ENCODE measurements at regions not wholly inside any gene's neighbourhood (a gene's known extent, or its start where the extent isn't known, plus 50 kb on each side); places are given as distances from the start of the nearest gene placed in this dataset.
"Not testable (repeated sequence)": the region's sequence is repeated elsewhere in the genome, so short reads cannot be mapped to it uniquely, and the experiment has no call there.

DNA sequence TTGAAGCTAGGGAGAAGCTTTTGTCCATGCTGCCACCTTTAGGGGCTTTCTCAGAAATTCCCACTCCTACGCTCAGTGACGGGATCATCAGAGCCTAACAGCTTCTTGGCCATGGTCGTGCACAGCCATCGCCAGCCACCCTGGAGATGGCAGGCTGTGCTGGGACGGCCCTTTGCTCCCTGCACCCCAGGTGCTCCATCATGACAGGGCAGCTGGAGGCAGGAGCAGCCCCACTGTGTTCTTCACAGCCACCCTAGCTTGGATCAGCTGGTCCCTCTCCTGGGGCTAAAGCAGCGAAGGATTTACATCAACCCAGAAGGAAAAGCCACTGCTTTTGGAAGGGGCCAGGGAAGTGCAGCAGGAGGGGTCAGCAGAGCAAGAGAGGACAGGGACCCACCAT, 235.9 kb downstream of the LY86 start:
- no peak for DNase-seq (ENCODE audit: low read depth in 2 of 2)
- no peak overlapping the region for H3K4me3 ChIP-seq (replicated peaks in 1 of 2; ENCODE audit: low read depth in 2 of 2, low read length in 2 of 2)
- TF ChIP-seq, protein P1, sequence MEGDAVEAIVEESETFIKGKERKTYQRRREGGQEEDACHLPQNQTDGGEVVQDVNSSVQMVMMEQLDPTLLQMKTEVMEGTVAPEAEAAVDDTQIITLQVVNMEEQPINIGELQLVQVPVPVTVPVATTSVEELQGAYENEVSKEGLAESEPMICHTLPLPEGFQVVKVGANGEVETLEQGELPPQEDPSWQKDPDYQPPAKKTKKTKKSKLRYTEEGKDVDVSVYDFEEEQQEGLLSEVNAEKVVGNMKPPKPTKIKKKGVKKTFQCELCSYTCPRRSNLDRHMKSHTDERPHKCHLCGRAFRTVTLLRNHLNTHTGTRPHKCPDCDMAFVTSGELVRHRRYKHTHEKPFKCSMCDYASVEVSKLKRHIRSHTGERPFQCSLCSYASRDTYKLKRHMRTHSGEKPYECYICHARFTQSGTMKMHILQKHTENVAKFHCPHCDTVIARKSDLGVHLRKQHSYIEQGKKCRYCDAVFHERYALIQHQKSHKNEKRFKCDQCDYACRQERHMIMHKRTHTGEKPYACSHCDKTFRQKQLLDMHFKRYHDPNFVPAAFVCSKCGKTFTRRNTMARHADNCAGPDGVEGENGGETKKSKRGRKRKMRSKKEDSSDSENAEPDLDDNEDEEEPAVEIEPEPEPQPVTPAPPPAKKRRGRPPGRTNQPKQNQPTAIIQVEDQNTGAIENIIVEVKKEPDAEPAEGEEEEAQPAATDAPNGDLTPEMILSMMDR (IDR thresholded peaks at IDR 0.05; ENCODE audit: low read depth, low read length) = no peak

DNA sequence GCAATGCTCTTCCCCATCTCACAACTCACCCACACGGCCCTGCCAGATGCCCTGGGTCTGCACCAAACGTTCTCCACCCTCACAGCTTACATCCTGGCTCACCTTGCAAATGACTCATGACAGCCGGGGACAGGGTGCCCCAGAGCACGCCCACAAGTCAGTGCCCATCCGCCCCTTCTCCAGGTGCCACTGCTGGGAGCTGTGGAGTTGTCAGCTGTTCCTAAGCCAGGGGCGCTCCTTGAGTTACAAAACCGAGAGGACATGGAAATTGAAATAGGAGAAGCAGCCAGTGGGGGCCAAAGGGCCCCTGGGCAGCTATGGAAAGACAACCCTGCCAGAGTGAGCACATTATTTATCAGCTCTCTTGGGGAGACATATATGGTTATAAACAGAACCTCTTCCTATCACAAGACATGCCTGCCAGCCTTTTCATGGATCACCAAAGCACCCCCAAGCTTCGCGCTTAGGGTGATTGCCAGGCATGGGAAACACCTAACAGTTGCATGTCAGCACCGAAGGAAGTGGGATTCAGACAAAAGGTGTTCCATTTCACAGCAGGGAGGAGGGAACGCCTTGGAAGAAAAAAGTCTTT, 236.8 kb downstream of the LY86 start:
- no peak for DNase-seq (ENCODE audit: low read depth in 2 of 2)
- TF ChIP-seq, protein P1 (IDR thresholded peaks at IDR 0.05; ENCODE audit: low read depth, low read length) = no peak
- no peak overlapping the region for H3K4me3 ChIP-seq (replicated peaks in 1 of 2; ENCODE audit: low read depth in 2 of 2, low read length in 2 of 2)

DNA sequence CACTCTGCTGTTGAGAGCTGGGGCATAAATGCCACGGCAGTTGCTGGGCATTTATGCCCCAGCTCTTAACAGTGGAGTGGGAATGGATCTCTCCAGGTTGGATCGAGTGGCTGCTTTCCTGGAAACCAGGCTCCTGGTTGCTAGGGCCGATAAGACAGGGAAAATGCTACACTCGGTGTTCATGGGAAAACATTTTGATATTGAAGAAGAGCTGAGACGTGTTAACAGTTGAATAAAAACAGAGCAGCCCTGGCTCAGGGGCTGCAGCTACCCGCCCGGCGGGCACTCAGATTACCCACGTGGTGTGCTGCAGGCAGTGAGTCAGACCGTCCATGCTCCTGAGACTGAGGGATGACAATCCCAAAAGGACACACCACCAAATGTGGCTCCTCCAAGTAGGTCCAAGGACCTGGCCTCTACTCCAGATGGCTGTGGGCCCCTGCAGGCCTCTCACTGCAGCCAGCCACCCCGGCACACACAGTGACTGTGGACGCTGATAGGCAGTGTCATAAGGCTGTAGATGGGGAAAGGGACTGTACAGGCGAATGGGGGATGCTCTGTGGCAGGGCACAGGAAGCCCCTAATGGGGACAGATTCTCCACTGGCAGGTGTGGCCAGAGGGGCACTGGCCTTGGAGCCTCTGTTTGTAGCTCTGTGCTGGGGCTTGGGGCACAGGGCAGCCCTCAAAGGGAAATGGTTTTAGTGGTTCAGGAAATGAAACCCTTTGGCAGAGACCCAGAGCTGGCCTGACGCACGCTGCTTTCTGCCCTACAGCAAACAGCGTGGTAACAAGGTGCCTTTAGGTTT, 237.8 kb downstream of the LY86 start:
- H3K4me3 ChIP-seq (replicated peaks in 1 of 2; ENCODE audit: low read depth in 2 of 2, low read length in 2 of 2) = no peak overlapping the region
- TF ChIP-seq, protein P1 (IDR thresholded peaks at IDR 0.05; ENCODE audit: low read depth, low read length) = no peak
- DNase-seq (ENCODE audit: low read depth in 2 of 2) = peak in 1 of 2 donors; percentile 14

DNA sequence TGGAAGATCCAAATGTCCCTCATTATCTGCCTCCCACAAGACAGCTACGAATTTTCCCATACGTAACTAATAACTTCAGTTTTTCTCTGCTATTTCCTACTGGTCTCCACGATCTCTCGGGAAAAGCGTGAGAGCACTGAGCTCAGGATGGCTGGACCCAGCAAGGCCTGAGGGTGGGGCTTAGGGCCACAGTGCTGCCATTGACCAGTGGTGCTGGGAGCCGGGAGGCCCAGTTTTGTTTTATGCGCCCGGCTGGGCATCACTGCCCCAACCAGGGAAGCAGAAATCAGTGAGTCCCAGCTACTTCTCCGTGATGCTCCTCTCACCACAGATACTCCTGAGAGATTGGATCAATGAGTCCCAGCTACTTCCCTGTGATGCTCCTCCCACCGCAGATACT, 238.4 kb downstream of the LY86 start:
- no peak for DNase-seq (ENCODE audit: low read depth in 2 of 2)
- TF ChIP-seq, protein P1 (IDR thresholded peaks at IDR 0.05; ENCODE audit: low read depth, low read length) = no peak
- H3K4me3 ChIP-seq (replicated peaks in 1 of 2; ENCODE audit: low read depth in 2 of 2, low read length in 2 of 2) = no peak overlapping the region

DNA sequence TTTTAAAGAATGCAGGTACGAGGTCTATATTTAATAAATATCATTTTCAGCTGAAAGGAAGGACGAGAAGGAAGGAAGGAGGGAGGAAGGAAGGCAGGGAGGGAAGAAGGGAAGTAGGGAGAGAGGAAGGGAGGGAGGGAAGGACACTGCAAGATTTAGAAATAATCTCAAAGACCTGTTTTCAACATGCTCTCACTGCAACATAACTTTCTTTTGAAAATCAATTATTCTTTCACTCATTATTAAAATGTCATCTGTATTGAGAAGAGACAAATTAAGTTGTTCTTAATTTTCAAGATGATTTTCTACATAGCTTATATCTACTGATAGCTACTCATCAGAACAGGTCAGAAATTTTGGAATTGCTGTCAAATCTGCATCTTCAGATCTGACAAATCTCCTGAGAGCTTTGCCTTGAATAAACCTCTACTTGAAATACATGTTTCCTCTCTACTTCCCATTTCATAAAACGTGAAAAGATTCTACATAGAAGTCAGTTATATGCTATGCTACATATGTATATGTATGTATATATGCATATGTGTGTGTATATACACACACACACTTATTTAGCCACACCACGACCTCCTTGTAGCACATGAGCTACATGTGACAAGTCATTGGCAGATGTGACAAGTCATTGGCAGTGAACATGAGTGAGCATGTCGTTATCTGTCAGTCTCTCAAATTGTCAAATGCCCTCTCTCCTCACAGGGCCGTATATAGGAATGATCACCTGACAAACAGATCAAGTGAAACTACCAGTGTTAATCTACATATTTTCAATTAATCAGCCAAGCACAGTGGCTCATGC, 241.6 kb downstream of the LY86 start:
- TF ChIP-seq, protein P1 (IDR thresholded peaks at IDR 0.05; ENCODE audit: low read depth, low read length) = no peak
- DNase-seq (ENCODE audit: low read depth in 2 of 2) = no peak
- no peak overlapping the region for H3K4me3 ChIP-seq (replicated peaks in 1 of 2; ENCODE audit: low read depth in 2 of 2, low read length in 2 of 2)

DNA sequence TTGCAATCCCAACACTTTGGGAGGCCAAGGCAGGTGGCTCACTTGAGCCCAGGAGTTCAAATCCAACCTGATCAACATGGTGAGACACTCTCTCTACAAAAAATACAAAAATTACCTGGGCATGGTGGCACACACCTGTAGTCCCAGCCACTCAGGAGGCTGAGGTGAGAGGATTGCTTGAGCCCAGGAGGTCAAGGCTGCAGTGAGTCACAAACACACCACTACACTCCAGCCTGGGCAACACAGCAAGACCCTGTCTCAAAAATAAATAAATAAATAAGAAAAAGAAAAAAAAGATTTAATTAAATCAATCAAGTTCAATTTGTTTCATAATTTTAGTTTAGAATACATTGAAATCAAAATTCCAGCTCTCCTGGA, 242.2 kb downstream of the LY86 start:
- not testable (repeated sequence) for H3K4me3 ChIP-seq (replicated peaks in 1 of 2; ENCODE audit: low read depth in 2 of 2, low read length in 2 of 2); DNase-seq (ENCODE audit: low read depth in 2 of 2)

DNA sequence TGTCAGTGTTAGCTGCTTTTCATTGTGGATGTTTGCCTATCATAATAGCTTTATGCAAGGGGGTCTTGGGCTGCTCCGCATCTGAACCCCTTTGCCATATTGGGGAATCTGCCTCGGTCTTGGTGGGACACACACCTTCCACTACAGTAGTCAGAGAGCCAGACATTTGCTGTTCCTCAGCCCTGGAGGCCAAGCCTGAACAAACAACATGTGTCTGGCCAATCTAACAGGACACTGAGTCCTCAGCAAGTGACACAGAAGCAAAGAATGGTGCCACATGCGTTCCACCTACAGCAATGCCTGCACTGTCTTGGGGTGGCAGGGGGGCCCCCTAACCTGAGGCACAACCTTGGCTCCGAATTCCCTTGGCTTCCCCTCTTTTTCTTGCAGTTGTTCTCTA, 243.9 kb downstream of the LY86 start:
- DNase-seq (ENCODE audit: low read depth in 2 of 2) = no peak
- no peak overlapping the region for H3K4me3 ChIP-seq (replicated peaks in 1 of 2; ENCODE audit: low read depth in 2 of 2, low read length in 2 of 2)
- TF ChIP-seq, protein P1 (IDR thresholded peaks at IDR 0.05; ENCODE audit: low read depth, low read length) = no peak
